NCI-H1694 (cell line): ENCODE measurements at regions not wholly inside any gene's neighbourhood (a gene's known extent, or its start where the extent isn't known, plus 50 kb on each side); places are given as distances from the start of the nearest gene placed in this dataset.

Experiments
- DNase-seq: peaks from one replicate; lab custom pipeline; 2025; lab: John Stamatoyannopoulos, UW

- no peak for DNase-seq
These were observed 145.8 kb upstream of the ETS2 start for GRCh38 chr21:38659936-38660332.

- DNase-seq = no peak
These were observed 145.2 kb upstream of the ETS2 start for GRCh38 chr21:38660333-38661196.

GRCh38 chr21:38661197-38661871 lies 144.4 kb upstream of the ETS2 start:
- DNase-seq = no peak

- no peak for DNase-seq
These were observed 143.7 kb upstream of the ETS2 start for GRCh38 chr21:38661889-38662568.

GRCh38 chr21:38663282-38663681 lies 142.4 kb upstream of the ETS2 start:
- no peak for DNase-seq

- DNase-seq = no peak
These were observed 141.4 kb upstream of the ETS2 start for GRCh38 chr21:38664315-38664714.

- DNase-seq = no peak
These were observed 140.9 kb upstream of the ETS2 start for GRCh38 chr21:38664841-38665240.

- DNase-seq = no peak
These were observed 138.3 kb upstream of the ETS2 start for GRCh38 chr21:38667291-38667870.

- DNase-seq = no peak
These were observed 137.7 kb upstream of the ETS2 start for GRCh38 chr21:38668067-38668466.

GRCh38 chr21:38668541-38668940 lies 137.2 kb upstream of the ETS2 start:
- no peak for DNase-seq

GRCh38 chr21:38669186-38669585 lies 136.5 kb upstream of the ETS2 start:
- peak; percentile 12 for DNase-seq

- no peak for DNase-seq
These were observed 134.9 kb upstream of the ETS2 start for GRCh38 chr21:38670861-38671260.

- DNase-seq = no peak
These were observed 134.0 kb upstream of the ETS2 start for GRCh38 chr21:38671773-38672172.

GRCh38 chr21:38675182-38675824 lies 130.4 kb upstream of the ETS2 start:
- no peak for DNase-seq

- no peak for DNase-seq
These were observed 126.9 kb upstream of the ETS2 start for GRCh38 chr21:38678827-38679226.

GRCh38 chr21:38679534-38679933 lies 126.2 kb upstream of the ETS2 start:
- no peak for DNase-seq

GRCh38 chr21:38680401-38680800 lies 125.3 kb upstream of the ETS2 start:
- no peak for DNase-seq

GRCh38 chr21:38683222-38683621 lies 122.5 kb upstream of the ETS2 start:
- no peak for DNase-seq

GRCh38 chr21:38688068-38688467 lies 117.7 kb upstream of the ETS2 start:
- no peak for DNase-seq

GRCh38 chr21:38691631-38692030 lies 114.1 kb upstream of the ETS2 start:
- DNase-seq = no peak

GRCh38 chr21:38696579-38696978 lies 109.2 kb upstream of the ETS2 start:
- no peak for DNase-seq

GRCh38 chr21:38699048-38699447 lies 106.7 kb upstream of the ETS2 start:
- DNase-seq = no peak
